ENCODE measurements at regions not wholly inside any gene's neighbourhood (a gene's known extent, or its start where the extent isn't known, plus 50 kb on each side); places are given as distances from the start of the nearest gene placed in this dataset.

GRCh38 chrX:107508925-107509324, 59.5 kb downstream of the FRMPD3 start:
- TF ChIP-seq CTCF (IDR thresholded peaks at IDR 0.05; ENCODE audit: low read depth, low read length): no peak
- Histone ChIP-seq H3K36me3 (no peaks in the 10 kb centered on the region), H3K4me3 (ENCODE audit: low read depth, low read length) (no peak overlapping the region), H3K4me1 (no peaks in the 10 kb centered on the region), H3K27me3 (peaks cover 19% of the 10 kb centered on the region), H3K9me3 (no peaks in the 10 kb centered on the region)
- no peak for DNase-seq

GRCh38 chrX:107514944-107515343, 65.5 kb downstream of the FRMPD3 start:
- DNase-seq: no peak
- Histone ChIP-seq H3K4me1 (no peaks in the 10 kb centered on the region), H3K9me3 (no peaks in the 10 kb centered on the region), H3K4me3 (ENCODE audit: low read depth, low read length) (no peak overlapping the region), H3K36me3 (no peaks in the 10 kb centered on the region), H3K27me3 (no peaks in the 10 kb centered on the region)
- TF ChIP-seq CTCF (IDR thresholded peaks at IDR 0.05; ENCODE audit: low read depth, low read length): no peak

- Histone ChIP-seq H3K9me3 (no peaks in the 10 kb centered on the region), H3K4me3 (ENCODE audit: low read depth, low read length) (no peak overlapping the region), H3K36me3 (no peaks in the 10 kb centered on the region), H3K4me1 (no peaks in the 10 kb centered on the region), H3K27me3 (no peaks in the 10 kb centered on the region)
- DNase-seq: no peak
- no peak for TF ChIP-seq CTCF (IDR thresholded peaks at IDR 0.05; ENCODE audit: low read depth, low read length)
Observed at GRCh38 chrX:107521877-107522586, 72.6 kb downstream of the FRMPD3 start.

- H3K36me3 ChIP-seq: no peaks in the 10 kb centered on the region
- DNase-seq: no peak
- no peak for TF ChIP-seq CTCF (IDR thresholded peaks at IDR 0.05; ENCODE audit: low read depth, low read length)
Observed at GRCh38 chrX:107522901-107523300, 73.4 kb downstream of the FRMPD3 start.

GRCh38 chrX:107526141-107526540, 76.7 kb downstream of the FRMPD3 start:
- no peak for DNase-seq
- Histone ChIP-seq H3K27me3 (no peaks in the 10 kb centered on the region), H3K36me3 (no peaks in the 10 kb centered on the region), H3K4me1 (no peaks in the 10 kb centered on the region), H3K4me3 (ENCODE audit: low read depth, low read length) (no peak overlapping the region), H3K9me3 (no peaks in the 10 kb centered on the region)
- TF ChIP-seq CTCF (IDR thresholded peaks at IDR 0.05; ENCODE audit: low read depth, low read length): no peak

More at GRCh38 chrX:107522901-107523300, 73.4 kb downstream of the FRMPD3 start:
- Histone ChIP-seq H3K4me3 (ENCODE audit: low read depth, low read length) (no peak overlapping the region), H3K27me3 (no peaks in the 10 kb centered on the region), H3K4me1 (no peaks in the 10 kb centered on the region), H3K9me3 (no peaks in the 10 kb centered on the region)

- Histone ChIP-seq H3K4me3 (ENCODE audit: low read depth, low read length) (no peak overlapping the region), H3K4me1 (no peaks in the 10 kb centered on the region), H3K27me3 (no peaks in the 10 kb centered on the region), H3K9me3 (no peaks in the 10 kb centered on the region), H3K36me3 (no peaks in the 10 kb centered on the region)
- no peak for TF ChIP-seq CTCF (IDR thresholded peaks at IDR 0.05; ENCODE audit: low read depth, low read length)
- DNase-seq: no peak
Observed at GRCh38 chrX:107530141-107530540, 80.7 kb downstream of the FRMPD3 start.
